ENCODE measurements at regions not wholly inside any gene's neighbourhood (a gene's known extent, or its start where the extent isn't known, plus 50 kb on each side); places are given as distances from the start of the nearest gene placed in this dataset.

- TF ChIP-seq TCF7L2 (IDR thresholded peaks at IDR 0.05; ENCODE audit: borderline replicate concordance, extremely low read depth, insufficient read depth, insufficient read length) (no peak), SP1 (IDR thresholded peaks at IDR 0.05; ENCODE audit: low read depth) (no peak), POLR2A (IDR thresholded peaks at IDR 0.05; ENCODE audit: borderline replicate concordance, extremely low read depth, insufficient read depth, insufficient read length) (no peak), ZBTB33 (IDR thresholded peaks at IDR 0.05; ENCODE audit: extremely low read depth, insufficient replicate concordance, low read length) (no peak)
Observed at GRCh38 chrX:98605941-98606340, 1722.2 kb downstream of the RPA4 start.

Data from HCT116 (cell line).